ENCODE measurements at regions not wholly inside any gene's neighbourhood (a gene's known extent, or its start where the extent isn't known, plus 50 kb on each side); places are given as distances from the start of the nearest gene placed in this dataset.

DNA sequence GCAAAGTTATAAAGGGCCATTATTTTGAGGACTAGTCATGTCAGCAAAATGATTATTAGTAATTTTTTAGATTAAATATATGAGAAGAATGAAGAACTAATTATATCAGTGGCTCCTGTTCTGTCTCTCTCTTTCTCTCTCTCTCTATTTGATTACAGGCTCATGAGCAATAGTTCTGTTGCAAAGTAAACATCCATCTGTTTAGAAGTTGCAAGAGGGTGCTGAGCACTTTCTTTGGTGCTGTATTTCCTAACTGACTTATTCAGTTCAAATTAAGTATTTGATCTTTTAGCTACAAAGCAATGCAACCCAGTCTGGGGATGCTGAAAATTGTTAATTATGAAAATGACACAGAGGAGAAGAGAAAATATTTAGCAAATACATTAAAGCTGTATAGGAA, 408.1 kb upstream of the UBE2E3 start (continued):
- TF ChIP-seq, protein P1, sequence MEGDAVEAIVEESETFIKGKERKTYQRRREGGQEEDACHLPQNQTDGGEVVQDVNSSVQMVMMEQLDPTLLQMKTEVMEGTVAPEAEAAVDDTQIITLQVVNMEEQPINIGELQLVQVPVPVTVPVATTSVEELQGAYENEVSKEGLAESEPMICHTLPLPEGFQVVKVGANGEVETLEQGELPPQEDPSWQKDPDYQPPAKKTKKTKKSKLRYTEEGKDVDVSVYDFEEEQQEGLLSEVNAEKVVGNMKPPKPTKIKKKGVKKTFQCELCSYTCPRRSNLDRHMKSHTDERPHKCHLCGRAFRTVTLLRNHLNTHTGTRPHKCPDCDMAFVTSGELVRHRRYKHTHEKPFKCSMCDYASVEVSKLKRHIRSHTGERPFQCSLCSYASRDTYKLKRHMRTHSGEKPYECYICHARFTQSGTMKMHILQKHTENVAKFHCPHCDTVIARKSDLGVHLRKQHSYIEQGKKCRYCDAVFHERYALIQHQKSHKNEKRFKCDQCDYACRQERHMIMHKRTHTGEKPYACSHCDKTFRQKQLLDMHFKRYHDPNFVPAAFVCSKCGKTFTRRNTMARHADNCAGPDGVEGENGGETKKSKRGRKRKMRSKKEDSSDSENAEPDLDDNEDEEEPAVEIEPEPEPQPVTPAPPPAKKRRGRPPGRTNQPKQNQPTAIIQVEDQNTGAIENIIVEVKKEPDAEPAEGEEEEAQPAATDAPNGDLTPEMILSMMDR (IDR thresholded peaks at IDR 0.05 in 2 of 3, conservative IDR thresholded peaks at IDR 0.05 in 1 of 3; ENCODE audit: borderline replicate concordance in 1 of 3, insufficient read depth in 1 of 3, low read depth in 2 of 3, low read length in 2 of 3) = no peak
- TF ChIP-seq SIN3A (IDR thresholded peaks at IDR 0.05; ENCODE audit: low read depth) (no peak), JUND (IDR thresholded peaks at IDR 0.05) (no peak), SP1 (IDR thresholded peaks at IDR 0.05; ENCODE audit: low read depth) (no peak), EGR1 (IDR thresholded peaks at IDR 0.05; ENCODE audit: low read depth) (no peak), POLR2A (IDR thresholded peaks at IDR 0.05; ENCODE audit: borderline replicate concordance, extremely low read depth, insufficient read depth, insufficient read length) (no peak), YY1 (IDR thresholded peaks at IDR 0.05; ENCODE audit: extremely low read depth, insufficient replicate concordance, low read depth, low read length) (no peak), EZH2 (IDR thresholded peaks at IDR 0.05) (no peak), SRF (IDR thresholded peaks at IDR 0.05; ENCODE audit: low read depth) (no peak)
- TF ChIP-seq, protein P2, sequence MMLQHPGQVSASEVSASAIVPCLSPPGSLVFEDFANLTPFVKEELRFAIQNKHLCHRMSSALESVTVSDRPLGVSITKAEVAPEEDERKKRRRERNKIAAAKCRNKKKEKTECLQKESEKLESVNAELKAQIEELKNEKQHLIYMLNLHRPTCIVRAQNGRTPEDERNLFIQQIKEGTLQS (IDR thresholded peaks at IDR 0.05) = no peak

DNA sequence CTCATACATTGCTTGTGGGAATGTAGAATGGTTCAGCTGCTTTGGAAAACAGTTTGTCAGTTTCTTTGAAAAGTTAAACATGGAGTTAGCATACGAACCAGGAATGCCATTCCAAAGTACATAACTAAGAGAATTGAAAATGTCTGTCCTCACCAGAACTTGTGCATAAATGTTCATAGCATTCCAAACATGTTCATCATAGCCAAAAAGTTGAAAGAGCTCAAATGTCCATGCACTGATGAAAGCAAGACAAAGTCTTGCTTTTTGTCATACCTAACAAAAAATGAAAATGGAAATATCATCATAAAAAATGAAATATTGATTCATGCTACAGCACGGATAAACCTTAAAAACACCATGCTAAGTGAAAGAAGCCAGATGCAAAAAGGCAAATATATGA, 408.8 kb upstream of the UBE2E3 start:
- Histone ChIP-seq H3K4me1 (ENCODE audit: control insufficient read depth in 1 of 2, insufficient read depth in 2 of 2, low read length in 2 of 2) (peaks cover 11 to 19% of the 10 kb centered on the region in 2 experiments; a peak in 3 of 4 replicates), H3K27ac (ENCODE audit: low read depth, low read length) (no peak overlapping the region), H2AFZ (ENCODE audit: low read depth, low read length, poor library complexity, severe bottlenecking) (no peak overlapping the region), H3K36me3 (ENCODE audit: control insufficient read depth in 1 of 2, insufficient read depth in 2 of 2, low read length in 2 of 2) (no peaks in the 10 kb centered on the region), H3K4me2 (ENCODE audit: low read length) (no peak overlapping the region), H3K79me2 (ENCODE audit: insufficient read depth, low read length) (no peaks in the 10 kb centered on the region), H3K9ac (ENCODE audit: low read length) (no peak overlapping the region), H3K9me2 (ENCODE audit: insufficient read depth) (no peaks in the 10 kb centered on the region), H3K9me3 (ENCODE audit: control insufficient read depth in 1 of 2, insufficient read depth in 1 of 2, low read depth in 1 of 2, low read length in 2 of 2) (no peaks in the 10 kb centered on the region), H3K27me3 (ENCODE audit: insufficient read depth, low read length) (no peaks in the 10 kb centered on the region), H4K20me1 (ENCODE audit: insufficient read depth) (no peaks in the 10 kb centered on the region), H3K4me3 (replicated peaks in 1 of 2; ENCODE audit: low read depth in 1 of 2, low read length in 2 of 2) (no peak overlapping the region)
- DNase-seq (ENCODE audit: low read depth, low spot score) (no peak), ATAC-seq (no peak)
- ChIA-PET POLR2A (no interaction called here), CTCF (no interaction called here), RAD21 (ENCODE audit: low non-redundant PET in 1 of 2, low total read pairs in 2 of 2, uncharacterized antibody in 2 of 2, unreplicated experiment in 2 of 2) (no interaction called here)
- intact Hi-C loops (cut with micrococcal nuclease) = no loop called here
- TF ChIP-seq RAD21 (IDR thresholded peaks at IDR 0.05; ENCODE audit: low read depth) (no peak), EZH2 (IDR thresholded peaks at IDR 0.05) (no peak), POLR2AphosphoS5 (IDR thresholded peaks at IDR 0.05; ENCODE audit: low read depth, low read length) (no peak), TCF7L2 (IDR thresholded peaks at IDR 0.05; ENCODE audit: borderline replicate concordance, extremely low read depth, insufficient read depth, insufficient read length) (no peak), POLR2A (IDR thresholded peaks at IDR 0.05; ENCODE audit: borderline replicate concordance, extremely low read depth, insufficient read depth, insufficient read length) (no peak), EGR1 (IDR thresholded peaks at IDR 0.05; ENCODE audit: low read depth) (no peak), EZH2phosphoT487 (IDR thresholded peaks at IDR 0.05; ENCODE audit: borderline replicate concordance) (no peak), SP1 (IDR thresholded peaks at IDR 0.05; ENCODE audit: low read depth) (no peak), CBX3 (IDR thresholded peaks at IDR 0.05; ENCODE audit: low read depth) (no peak), ZNF274 (IDR thresholded peaks at IDR 0.05; ENCODE audit: low read depth, low read length) (no peak)
- TF ChIP-seq, protein P2 (IDR thresholded peaks at IDR 0.05) = no peak
- TF ChIP-seq, protein P3, sequence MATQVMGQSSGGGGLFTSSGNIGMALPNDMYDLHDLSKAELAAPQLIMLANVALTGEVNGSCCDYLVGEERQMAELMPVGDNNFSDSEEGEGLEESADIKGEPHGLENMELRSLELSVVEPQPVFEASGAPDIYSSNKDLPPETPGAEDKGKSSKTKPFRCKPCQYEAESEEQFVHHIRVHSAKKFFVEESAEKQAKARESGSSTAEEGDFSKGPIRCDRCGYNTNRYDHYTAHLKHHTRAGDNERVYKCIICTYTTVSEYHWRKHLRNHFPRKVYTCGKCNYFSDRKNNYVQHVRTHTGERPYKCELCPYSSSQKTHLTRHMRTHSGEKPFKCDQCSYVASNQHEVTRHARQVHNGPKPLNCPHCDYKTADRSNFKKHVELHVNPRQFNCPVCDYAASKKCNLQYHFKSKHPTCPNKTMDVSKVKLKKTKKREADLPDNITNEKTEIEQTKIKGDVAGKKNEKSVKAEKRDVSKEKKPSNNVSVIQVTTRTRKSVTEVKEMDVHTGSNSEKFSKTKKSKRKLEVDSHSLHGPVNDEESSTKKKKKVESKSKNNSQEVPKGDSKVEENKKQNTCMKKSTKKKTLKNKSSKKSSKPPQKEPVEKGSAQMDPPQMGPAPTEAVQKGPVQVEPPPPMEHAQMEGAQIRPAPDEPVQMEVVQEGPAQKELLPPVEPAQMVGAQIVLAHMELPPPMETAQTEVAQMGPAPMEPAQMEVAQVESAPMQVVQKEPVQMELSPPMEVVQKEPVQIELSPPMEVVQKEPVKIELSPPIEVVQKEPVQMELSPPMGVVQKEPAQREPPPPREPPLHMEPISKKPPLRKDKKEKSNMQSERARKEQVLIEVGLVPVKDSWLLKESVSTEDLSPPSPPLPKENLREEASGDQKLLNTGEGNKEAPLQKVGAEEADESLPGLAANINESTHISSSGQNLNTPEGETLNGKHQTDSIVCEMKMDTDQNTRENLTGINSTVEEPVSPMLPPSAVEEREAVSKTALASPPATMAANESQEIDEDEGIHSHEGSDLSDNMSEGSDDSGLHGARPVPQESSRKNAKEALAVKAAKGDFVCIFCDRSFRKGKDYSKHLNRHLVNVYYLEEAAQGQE (IDR thresholded peaks at IDR 0.05; ENCODE audit: low read depth) = no peak
- TF ChIP-seq, protein P4, sequence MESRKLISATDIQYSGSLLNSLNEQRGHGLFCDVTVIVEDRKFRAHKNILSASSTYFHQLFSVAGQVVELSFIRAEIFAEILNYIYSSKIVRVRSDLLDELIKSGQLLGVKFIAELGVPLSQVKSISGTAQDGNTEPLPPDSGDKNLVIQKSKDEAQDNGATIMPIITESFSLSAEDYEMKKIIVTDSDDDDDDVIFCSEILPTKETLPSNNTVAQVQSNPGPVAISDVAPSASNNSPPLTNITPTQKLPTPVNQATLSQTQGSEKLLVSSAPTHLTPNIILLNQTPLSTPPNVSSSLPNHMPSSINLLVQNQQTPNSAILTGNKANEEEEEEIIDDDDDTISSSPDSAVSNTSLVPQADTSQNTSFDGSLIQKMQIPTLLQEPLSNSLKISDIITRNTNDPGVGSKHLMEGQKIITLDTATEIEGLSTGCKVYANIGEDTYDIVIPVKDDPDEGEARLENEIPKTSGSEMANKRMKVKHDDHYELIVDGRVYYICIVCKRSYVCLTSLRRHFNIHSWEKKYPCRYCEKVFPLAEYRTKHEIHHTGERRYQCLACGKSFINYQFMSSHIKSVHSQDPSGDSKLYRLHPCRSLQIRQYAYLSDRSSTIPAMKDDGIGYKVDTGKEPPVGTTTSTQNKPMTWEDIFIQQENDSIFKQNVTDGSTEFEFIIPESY (IDR thresholded peaks at IDR 0.05; ENCODE audit: extremely low read depth, insufficient replicate concordance, low read length) = no peak
- BruUV-seq (replicated peaks) = no TSS peak
